Right cardiac atrium (tissue), 5 donors: ENCODE measurements at regions not wholly inside any gene's neighbourhood (a gene's known extent, or its start where the extent isn't known, plus 50 kb on each side); places are given as distances from the start of the nearest gene placed in this dataset.
A peak's percentile ranks its signal among the peaks of the same experiment; 100 is the strongest.
"Not testable (repeated sequence)": the region's sequence is repeated elsewhere in the genome, so short reads cannot be mapped to it uniquely, and the experiment has no call there.

Source experiments
- ATAC-seq, 2 donors: fragments of 200-7000 bp; cut with Tn5 transposase; one replicate each; pipeline versions ENCODE4 v1.8.0 to v1.9.1; 2020; ENCODE audit warnings: moderate library complexity in 2 of 2, mild to moderate bottlenecking in 1 of 2
- DNase-seq, 3 donors: peaks; one replicate each; pipeline ENCODE4 v3.0.0-alpha.2; 2020
- H3K27ac ChIP-seq: one replicate; pipeline ENCODE4 v1.5.1; 2013; ENCODE audit warnings: mild to moderate bottlenecking, low read length, control low read depth, moderate library complexity
- H3K27me3 ChIP-seq: one replicate; pipeline ENCODE4 v1.6.1; 2013; ENCODE audit not compliant: control insufficient read depth, insufficient read depth
- H3K4me1 ChIP-seq: one replicate; pipeline ENCODE4 v1.6.1; 2013; ENCODE audit warnings: low read length; ENCODE audit not compliant: control insufficient read depth, insufficient read depth
- H3K4me3 ChIP-seq: one replicate; pipeline ENCODE4 v1.5.1; 2013; ENCODE audit warnings: low read length, control low read depth
- H3K9me3 ChIP-seq: one replicate; pipeline ENCODE4 v1.6.1; 2013; ENCODE audit warnings: low read length; ENCODE audit not compliant: control insufficient read depth
- WGBS: extraction: QIAGEN DNeasy Blood & Tissue Kit; methylation state at CpG from one replicate; pipeline ENCODE4 v1.1.7; 2013; 5-methylcytosine and 5-hydroxymethylcytosine counted together
- intact Hi-C, 4 donors: fragments of 100-400 bp; cut with DNase I; formaldehyde crosslinking; loops; one replicate each; pipeline versions ENCODE4 v1.11.0 to v1.14.0; 2022 to 2023
- donor health status: healthy with polysubstance abuse.
- donor health status: DM: no; HTN: yes; CAD: no.
- donor health status: DM: no; HTN: no; CAD: no.
- donor health status: DM: no; HTN: yes; CAD: no; lungs with severe emphysema.
- donor health status: DM: yes; HTN: yes; CAD: no.

GRCh38 chr9:135173066-135173465 lies 85.6 kb downstream of the OLFM1 start:
- no peaks in the 10 kb centered on the region for H3K4me1 ChIP-seq
- 92% methylated on average over 6 of the region's 6 CpGs for WGBS
- H3K4me3 ChIP-seq, result no peak overlapping the region
- no peaks in the 10 kb centered on the region for H3K27me3 ChIP-seq
- no peak overlapping the region for H3K27ac ChIP-seq
- intact Hi-C loops, result no loop called here
- DNase-seq (peak in 1 of 3 donors; percentile 19), ATAC-seq (no peak)
- H3K9me3 ChIP-seq, result no peaks in the 10 kb centered on the region

- no peaks in the 10 kb centered on the region for H3K4me1 ChIP-seq
- ATAC-seq, result no peak
- intact Hi-C loops, result no loop called here
- H3K27ac ChIP-seq, result no peak overlapping the region
- no peaks in the 10 kb centered on the region for H3K27me3 ChIP-seq
- peak in 1 of 3 donors; percentile 30 for DNase-seq
- WGBS, result 72% methylated on average over 6 of the region's 6 CpGs
- no peaks in the 10 kb centered on the region for H3K9me3 ChIP-seq
- H3K4me3 ChIP-seq, result no peak overlapping the region
Observed at GRCh38 chr9:135174248-135174647, 86.8 kb downstream of the OLFM1 start.

- H3K27me3 ChIP-seq, result no peaks in the 10 kb centered on the region
- no peak overlapping the region for H3K27ac ChIP-seq
- no peak overlapping the region for H3K4me3 ChIP-seq
- WGBS, result 83% methylated on average over 11 of the region's 11 CpGs
- intact Hi-C loops, result no loop called here
- H3K9me3 ChIP-seq, result no peaks in the 10 kb centered on the region
- ATAC-seq, result no peak
- no peaks in the 10 kb centered on the region for H3K4me1 ChIP-seq
- peak in 1 of 3 donors; percentile 9 for DNase-seq
Observed at GRCh38 chr9:135174981-135175380, 87.5 kb downstream of the OLFM1 start.

DNA sequence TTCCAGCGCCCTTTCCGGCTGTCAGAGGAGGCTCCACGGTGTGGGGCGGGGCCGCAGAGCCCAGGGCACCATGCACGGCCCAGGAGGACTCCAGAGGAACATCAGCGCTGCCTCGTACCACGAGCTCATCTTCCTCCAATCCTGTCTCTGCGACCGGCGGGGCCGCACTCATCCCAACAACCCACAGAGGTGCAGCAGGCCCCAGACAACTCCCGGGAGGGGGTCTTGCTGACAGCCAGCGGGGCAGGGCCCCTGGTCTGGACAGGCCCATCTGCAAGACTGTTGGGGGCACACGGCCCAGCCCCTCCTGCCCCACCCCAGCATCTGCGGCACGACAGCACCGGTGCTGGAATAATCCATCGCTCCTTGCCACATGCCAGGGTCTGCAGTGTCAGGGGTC lies 88.8 kb downstream of the OLFM1 start:
- intact Hi-C loops, result no loop called here
- Histone ChIP-seq H3K4me3 (no peak overlapping the region), H3K27ac (no peak overlapping the region), H3K27me3 (no peaks in the 10 kb centered on the region), H3K9me3 (no peaks in the 10 kb centered on the region), H3K4me1 (no peaks in the 10 kb centered on the region)
- DNase-seq (peak in 1 of 3 donors; percentile 52), ATAC-seq (no peak)
- 76% methylated on average over 20 of the region's 20 CpGs for WGBS

DNA sequence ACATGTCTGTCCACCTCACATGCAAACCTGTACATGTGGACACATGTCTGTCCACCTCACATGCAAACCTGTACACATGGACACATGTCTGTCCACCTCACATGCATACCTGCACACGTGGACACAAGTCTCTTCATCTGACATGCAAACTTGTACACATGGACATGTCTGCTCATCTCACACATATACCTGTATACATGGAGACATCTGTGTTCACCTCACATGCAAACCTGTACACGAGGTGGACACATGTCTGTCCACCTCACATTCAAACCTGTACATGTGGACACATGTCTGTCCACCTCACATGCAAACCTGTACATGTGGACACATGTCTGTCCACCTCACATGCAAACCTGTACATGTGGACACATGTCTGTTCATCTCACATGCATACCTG lies 90.1 kb downstream of the OLFM1 start:
- intact Hi-C loops, H3K4me1 ChIP-seq, H3K9me3 ChIP-seq, DNase-seq, ATAC-seq, H3K4me3 ChIP-seq, H3K27ac ChIP-seq, H3K27me3 ChIP-seq: not testable (repeated sequence)
- WGBS, result 50% methylated on average over 2 of the region's 2 CpGs

GRCh38 chr9:135178498-135178897 lies 91.0 kb downstream of the OLFM1 start:
- Histone ChIP-seq H3K27ac (no peak overlapping the region), H3K4me1 (no peaks in the 10 kb centered on the region), H3K9me3 (no peaks in the 10 kb centered on the region), H3K4me3 (no peak overlapping the region), H3K27me3 (no peaks in the 10 kb centered on the region)
- 70% methylated on average over 10 of the region's 10 CpGs for WGBS
- DNase-seq, result peak in 1 of 3 donors; percentile 18
- no peak for ATAC-seq
- intact Hi-C loops, result no loop called here

DNA sequence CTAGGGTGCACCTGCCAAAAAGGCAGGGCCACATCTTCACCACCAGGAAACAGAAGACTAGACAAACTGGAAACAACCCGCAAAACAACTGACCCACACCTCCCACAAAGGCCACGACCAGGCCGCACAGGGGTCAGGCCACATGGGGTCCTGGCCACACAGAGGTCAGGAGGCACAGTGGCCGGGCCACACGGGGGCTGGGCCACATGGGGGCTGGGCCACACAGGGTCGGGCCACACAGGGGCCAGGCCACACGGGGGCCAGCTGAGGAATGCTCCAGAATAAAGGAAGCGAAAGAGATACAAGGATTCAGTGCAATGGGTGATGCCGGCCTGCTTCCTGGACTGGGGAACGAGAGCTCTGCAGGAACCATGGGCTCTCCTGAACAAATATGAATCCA lies 91.6 kb downstream of the OLFM1 start:
- H3K27me3 ChIP-seq, result no peaks in the 10 kb centered on the region
- DNase-seq, result peak in 1 of 3 donors; percentile 38
- H3K27ac ChIP-seq, result no peak overlapping the region
- no peak overlapping the region for H3K4me3 ChIP-seq
- intact Hi-C loops, result no loop called here
- H3K9me3 ChIP-seq, result no peaks in the 10 kb centered on the region
- H3K4me1 ChIP-seq, result no peaks in the 10 kb centered on the region
- 70% methylated on average over 10 of the region's 10 CpGs for WGBS
- ATAC-seq, result peak in 1 of 2 donors; percentile 27

DNA sequence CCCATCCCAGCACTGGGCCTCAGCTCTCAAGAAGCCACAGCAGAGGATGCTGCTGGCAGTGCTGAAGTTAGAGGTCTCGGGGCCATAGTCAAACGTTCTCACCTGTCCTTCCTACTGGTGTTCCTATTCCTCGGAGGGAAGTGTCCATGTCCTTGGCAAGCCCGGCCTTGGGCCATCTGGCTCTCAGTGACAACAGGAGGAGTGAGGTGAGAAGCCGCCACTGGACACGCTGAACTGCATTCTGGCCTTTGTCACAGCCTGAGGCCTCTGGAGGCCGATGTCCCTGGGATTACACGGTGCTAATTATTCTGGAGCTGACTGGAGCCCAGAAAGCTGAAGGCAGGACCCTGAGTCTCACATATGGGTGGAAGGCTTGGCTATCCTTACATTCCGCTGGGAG lies 92.5 kb downstream of the OLFM1 start:
- WGBS, result 72% methylated on average over 9 of the region's 9 CpGs
- intact Hi-C loops, result no loop called here
- no peak for DNase-seq

DNA sequence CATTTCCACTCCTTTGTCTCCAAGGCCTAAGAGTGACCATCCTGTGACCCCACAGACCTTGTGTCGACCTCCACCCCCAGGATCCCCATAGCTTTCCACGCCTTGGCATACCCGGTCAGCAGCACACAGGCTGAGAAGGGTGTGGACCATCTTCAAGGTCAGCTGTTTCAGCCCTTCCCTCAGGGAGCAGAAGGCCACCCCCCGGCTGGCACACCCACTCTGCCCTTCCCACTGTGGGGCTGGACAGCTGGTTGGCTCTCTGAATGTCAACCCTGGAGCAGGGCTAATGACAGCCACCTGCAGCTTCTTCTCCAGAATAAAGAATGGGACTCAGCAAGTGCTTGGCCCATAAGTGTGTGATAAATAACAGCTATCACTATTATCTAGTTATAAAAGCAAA lies 93.1 kb downstream of the OLFM1 start:
- intact Hi-C loops, result no loop called here
- no peaks in the 10 kb centered on the region for H3K9me3 ChIP-seq
- no peak overlapping the region for H3K4me3 ChIP-seq
- WGBS, result 69% methylated on average over 4 of the region's 4 CpGs
- no peaks in the 10 kb centered on the region for H3K4me1 ChIP-seq
- no peaks in the 10 kb centered on the region for H3K27me3 ChIP-seq
- peak in 1 of 3 donors; percentile 12 for DNase-seq
- H3K27ac ChIP-seq, result no peak overlapping the region
- ATAC-seq, result no peak

More for the DNA sequence above, 92.5 kb downstream of the OLFM1 start:
- Histone ChIP-seq H3K9me3 (no peaks in the 10 kb centered on the region), H3K4me1 (no peaks in the 10 kb centered on the region), H3K4me3 (no peak overlapping the region), H3K27me3 (no peaks in the 10 kb centered on the region), H3K27ac (no peak overlapping the region)
- no peak for ATAC-seq

GRCh38 chr9:135181336-135181735 lies 93.9 kb downstream of the OLFM1 start:
- intact Hi-C loops, result no loop called here
- no peak overlapping the region for H3K27ac ChIP-seq
- DNase-seq (peak in 1 of 3 donors; percentile 38), ATAC-seq (no peak)
- H3K4me1 ChIP-seq, result peaks cover 1% of the 10 kb centered on the region
- no peaks in the 10 kb centered on the region for H3K9me3 ChIP-seq
- no peaks in the 10 kb centered on the region for H3K27me3 ChIP-seq
- 88% methylated on average over 11 of the region's 11 CpGs for WGBS
- H3K4me3 ChIP-seq, result no peak overlapping the region

DNA sequence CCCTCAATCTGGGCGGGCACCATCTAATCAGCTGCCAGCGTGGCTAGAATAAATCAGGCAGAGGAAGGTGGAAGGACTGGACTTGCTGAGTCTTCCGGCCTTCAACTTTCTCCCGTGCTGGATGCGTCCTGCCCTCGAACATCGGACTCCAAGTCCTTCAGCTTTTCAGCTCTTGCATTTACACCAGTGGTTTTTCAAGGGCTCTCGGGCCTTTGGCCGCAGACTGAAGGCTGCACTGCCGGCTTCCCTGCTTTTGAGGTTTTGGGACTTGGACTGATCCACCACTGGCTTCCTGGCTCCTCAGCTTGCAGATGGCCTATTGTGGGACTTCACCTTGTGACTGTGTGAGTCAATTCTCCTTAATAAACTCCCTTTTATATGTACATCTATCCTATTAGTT lies 94.4 kb downstream of the OLFM1 start:
- ATAC-seq, H3K9me3 ChIP-seq, H3K4me1 ChIP-seq, intact Hi-C loops, H3K27me3 ChIP-seq, H3K27ac ChIP-seq, H3K4me3 ChIP-seq: not testable (repeated sequence)
- WGBS, result 94% methylated on average over 10 of the region's 10 CpGs
- peak in 1 of 3 donors; percentile 22 for DNase-seq

- 87% methylated on average over 7 of the region's 7 CpGs for WGBS
- Histone ChIP-seq H3K27me3 (no peaks in the 10 kb centered on the region), H3K4me3 (no peak overlapping the region), H3K9me3 (no peaks in the 10 kb centered on the region), H3K27ac (no peak overlapping the region), H3K4me1 (peaks cover 2% of the 10 kb centered on the region)
- ATAC-seq, result no peak
- intact Hi-C loops, result no loop called here
- DNase-seq, result no peak
Observed at GRCh38 chr9:135183069-135183468, 95.6 kb downstream of the OLFM1 start.
